ENCODE measurements at regions not wholly inside any gene's neighbourhood (a gene's known extent, or its start where the extent isn't known, plus 50 kb on each side); places are given as distances from the start of the nearest gene placed in this dataset.

DNA sequence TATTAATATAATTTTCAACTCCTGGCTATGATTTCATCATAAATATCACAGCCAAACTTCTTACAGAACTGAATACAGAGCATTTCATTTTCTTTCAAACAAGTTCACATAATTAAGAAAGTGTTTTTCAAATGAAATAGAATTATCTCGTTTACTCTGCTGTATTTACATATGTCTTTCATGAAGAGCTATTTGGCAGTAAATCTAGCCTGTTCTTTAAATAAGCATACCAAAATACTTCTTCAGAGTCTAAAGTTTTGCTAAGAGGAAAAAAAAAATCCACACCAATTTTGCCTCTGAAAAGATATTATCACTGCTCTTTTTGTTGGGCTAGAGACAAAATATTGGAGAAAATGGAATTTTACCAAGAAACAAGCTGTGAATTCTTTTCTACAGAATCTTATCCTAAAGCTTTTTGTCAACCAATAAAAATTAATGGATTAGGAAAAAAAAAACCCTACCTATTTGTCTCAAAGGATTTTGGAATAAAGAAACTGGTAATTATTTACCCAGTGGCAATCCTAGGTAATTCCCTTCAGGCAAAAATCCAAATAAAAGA is 287.9 kb upstream of the NR3C2 start (continued):
- TF ChIP-seq FOSL1 (IDR thresholded peaks at IDR 0.05; ENCODE audit: insufficient read depth, low read depth, low read length) (no peak), RFX5 (IDR thresholded peaks at IDR 0.05; ENCODE audit: borderline replicate concordance, low read depth, low read length) (no peak), SIX5 (IDR thresholded peaks at IDR 0.05; ENCODE audit: low read depth, low read length) (no peak), SRF (IDR thresholded peaks at IDR 0.05; ENCODE audit: low read depth, low read length) (no peak), TAF7 (optimal IDR thresholded peaks at IDR 0.05; ENCODE audit: borderline replicate concordance, low read depth, low read length) (no peak)
- TF ChIP-seq, protein P1, sequence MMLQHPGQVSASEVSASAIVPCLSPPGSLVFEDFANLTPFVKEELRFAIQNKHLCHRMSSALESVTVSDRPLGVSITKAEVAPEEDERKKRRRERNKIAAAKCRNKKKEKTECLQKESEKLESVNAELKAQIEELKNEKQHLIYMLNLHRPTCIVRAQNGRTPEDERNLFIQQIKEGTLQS (IDR thresholded peaks at IDR 0.05; ENCODE audit: insufficient read depth, low read depth, low read length), result no peak
- TF ChIP-seq, protein P2, sequence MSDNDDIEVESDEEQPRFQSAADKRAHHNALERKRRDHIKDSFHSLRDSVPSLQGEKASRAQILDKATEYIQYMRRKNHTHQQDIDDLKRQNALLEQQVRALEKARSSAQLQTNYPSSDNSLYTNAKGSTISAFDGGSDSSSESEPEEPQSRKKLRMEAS (IDR thresholded peaks at IDR 0.05), result no peak

All from H1 (cell line).